GM20000 (cell line): ENCODE measurements at regions not wholly inside any gene's neighbourhood (a gene's known extent, or its start where the extent isn't known, plus 50 kb on each side); places are given as distances from the start of the nearest gene placed in this dataset.

ENCODE experiments used
- DNase-seq: peaks from one replicate; pipeline ENCODE4 v3.0.0; 2012; ENCODE audit warnings: low spot score
- CTCF ChIP-seq: IDR thresholded peaks from 2 replicates; pipeline ENCODE4 v1.5.1; 2012; ENCODE audit warnings: mild to moderate bottlenecking, control low read depth; ENCODE audit errors: extremely low read depth, missing control alignments

GRCh38 chr7:9192969-9193368, 759.6 kb downstream of the NXPH1 start:
- no peak for TF ChIP-seq CTCF
- DNase-seq = no peak

GRCh38 chr7:9200626-9201025, 767.2 kb downstream of the NXPH1 start:
- no peak for DNase-seq

GRCh38 chr7:9201928-9202327, 768.5 kb downstream of the NXPH1 start:
- TF ChIP-seq CTCF = no peak
- DNase-seq = no peak

More at GRCh38 chr7:9200626-9201025, 767.2 kb downstream of the NXPH1 start:
- TF ChIP-seq CTCF = no peak

GRCh38 chr7:9204571-9204970, 771.2 kb downstream of the NXPH1 start:
- no peak for DNase-seq

GRCh38 chr7:9210114-9210513, 776.7 kb downstream of the NXPH1 start:
- no peak for TF ChIP-seq CTCF
- no peak for DNase-seq

More at GRCh38 chr7:9204571-9204970, 771.2 kb downstream of the NXPH1 start:
- TF ChIP-seq CTCF = no peak

GRCh38 chr7:9217204-9217603, 783.8 kb downstream of the NXPH1 start:
- DNase-seq = no peak
- no peak for TF ChIP-seq CTCF

GRCh38 chr7:9226500-9226899, 793.1 kb downstream of the NXPH1 start:
- TF ChIP-seq CTCF = no peak
- no peak for DNase-seq

- DNase-seq = no peak
Observed at GRCh38 chr7:9231630-9232121, 798.3 kb downstream of the NXPH1 start.

More at GRCh38 chr7:9231630-9232121, 798.3 kb downstream of the NXPH1 start:
- TF ChIP-seq CTCF = no peak
